ENCODE measurements at regions not wholly inside any gene's neighbourhood (a gene's known extent, or its start where the extent isn't known, plus 50 kb on each side); places are given as distances from the start of the nearest gene placed in this dataset.

- in situ Hi-C loops (cut with HindIII; ENCODE audit: low pct_ligation_motif_present, low pct_unique_long_range_greater_than_20kb, low sequenced_read_pairs), result no loop called here
- no peak for DNase-seq
Observed at GRCh38 chr1:212186427-212187207, 98.6 kb upstream of the PPP2R5A start.

GRCh38 chr1:212188599-212189351, 96.4 kb upstream of the PPP2R5A start:
- DNase-seq, result no peak
- in situ Hi-C loops (cut with HindIII; ENCODE audit: low pct_ligation_motif_present, low pct_unique_long_range_greater_than_20kb, low sequenced_read_pairs), result no loop called here

DNA sequence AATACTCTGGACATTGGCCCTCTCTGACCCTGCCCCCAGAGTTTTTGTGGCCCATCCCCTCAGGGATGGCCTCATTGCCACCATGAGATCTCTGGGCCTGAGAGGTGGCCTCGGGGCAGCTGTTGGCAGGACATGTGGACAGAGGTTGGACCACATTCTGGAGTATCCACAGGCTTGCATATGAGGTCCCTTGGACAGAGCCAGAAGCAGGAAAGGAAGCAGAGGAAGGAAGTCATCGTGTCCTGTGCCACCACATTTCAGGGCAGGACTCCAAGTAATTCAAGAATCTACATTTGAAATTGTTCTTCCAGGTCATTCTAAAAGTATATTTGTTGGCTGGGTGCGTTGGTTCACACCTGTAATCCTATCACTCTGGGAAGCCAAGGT, 95.9 kb upstream of the PPP2R5A start:
- in situ Hi-C loops (cut with HindIII; ENCODE audit: low pct_ligation_motif_present, low pct_unique_long_range_greater_than_20kb, low sequenced_read_pairs), result no loop called here
- no peak for DNase-seq

DNA sequence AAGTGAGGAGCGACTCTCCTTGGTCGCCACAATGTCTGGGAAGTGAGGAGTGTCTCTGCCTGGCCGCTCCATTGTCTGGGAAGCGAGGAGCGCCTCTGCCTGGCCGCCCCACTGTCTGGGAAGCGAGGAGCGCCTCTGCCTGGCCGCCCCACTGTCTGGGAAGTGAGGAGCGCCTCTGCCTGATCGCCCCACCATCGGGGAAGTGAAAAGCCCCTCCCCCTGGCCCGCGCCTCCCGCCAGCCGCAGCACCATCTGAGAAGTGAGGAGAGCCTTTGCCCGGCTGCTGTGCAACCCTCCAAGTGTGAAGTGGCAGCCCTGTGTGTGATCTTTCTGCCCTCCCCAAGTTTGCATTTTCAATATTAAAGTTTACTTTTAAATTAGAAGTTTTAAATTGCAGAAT, 95.0 kb upstream of the PPP2R5A start:
- in situ Hi-C loops (cut with HindIII; ENCODE audit: low pct_ligation_motif_present, low pct_unique_long_range_greater_than_20kb, low sequenced_read_pairs), result no loop called here

GRCh38 chr1:212192261-212192998, 92.8 kb upstream of the PPP2R5A start:
- DNase-seq, result no peak
- in situ Hi-C loops (cut with HindIII; ENCODE audit: low pct_ligation_motif_present, low pct_unique_long_range_greater_than_20kb, low sequenced_read_pairs), result no loop called here

More for the DNA sequence above, 95.0 kb upstream of the PPP2R5A start:
- no peak for DNase-seq

DNA sequence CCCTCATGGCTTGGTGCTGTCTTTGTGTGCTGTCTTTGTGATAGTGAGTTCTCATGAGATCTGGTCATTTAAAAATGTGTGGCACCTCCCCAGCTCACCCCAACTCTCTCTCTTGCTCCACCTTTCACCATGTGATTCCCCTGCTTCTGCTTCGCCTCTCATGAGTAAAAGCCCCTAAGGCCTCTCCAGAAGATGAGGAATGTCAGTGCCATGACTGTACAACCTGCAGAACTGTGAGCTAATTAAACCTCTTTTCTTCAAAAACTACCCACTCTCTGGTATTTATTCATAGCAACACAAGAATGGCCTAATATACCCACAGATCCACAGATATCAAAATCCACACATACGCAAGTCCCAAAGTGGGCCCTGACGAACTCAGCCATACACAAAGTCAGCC, 88.9 kb upstream of the PPP2R5A start:
- no peak for DNase-seq
- in situ Hi-C loops (cut with HindIII; ENCODE audit: low pct_ligation_motif_present, low pct_unique_long_range_greater_than_20kb, low sequenced_read_pairs), result no loop called here

- DNase-seq, result no peak
Observed at GRCh38 chr1:212201461-212201860, 83.7 kb upstream of the PPP2R5A start.

GRCh38 chr1:212203630-212204029, 81.6 kb upstream of the PPP2R5A start:
- no peak for DNase-seq
- in situ Hi-C loops (cut with HindIII; ENCODE audit: low pct_ligation_motif_present, low pct_unique_long_range_greater_than_20kb, low sequenced_read_pairs), result no loop called here

More at GRCh38 chr1:212201461-212201860, 83.7 kb upstream of the PPP2R5A start:
- in situ Hi-C loops (cut with HindIII; ENCODE audit: low pct_ligation_motif_present, low pct_unique_long_range_greater_than_20kb, low sequenced_read_pairs), result no loop called here

GRCh38 chr1:212205006-212205405, 80.2 kb upstream of the PPP2R5A start:
- no peak for DNase-seq
- in situ Hi-C loops (cut with HindIII; ENCODE audit: low pct_ligation_motif_present, low pct_unique_long_range_greater_than_20kb, low sequenced_read_pairs), result no loop called here

GRCh38 chr1:212205843-212206242, 79.4 kb upstream of the PPP2R5A start:
- DNase-seq, result no peak
- in situ Hi-C loops (cut with HindIII; ENCODE audit: low pct_ligation_motif_present, low pct_unique_long_range_greater_than_20kb, low sequenced_read_pairs), result no loop called here

- in situ Hi-C loops (cut with HindIII; ENCODE audit: low pct_ligation_motif_present, low pct_unique_long_range_greater_than_20kb, low sequenced_read_pairs), result no loop called here
- DNase-seq, result no peak
Observed at GRCh38 chr1:212207118-212207517, 78.1 kb upstream of the PPP2R5A start.

DNA sequence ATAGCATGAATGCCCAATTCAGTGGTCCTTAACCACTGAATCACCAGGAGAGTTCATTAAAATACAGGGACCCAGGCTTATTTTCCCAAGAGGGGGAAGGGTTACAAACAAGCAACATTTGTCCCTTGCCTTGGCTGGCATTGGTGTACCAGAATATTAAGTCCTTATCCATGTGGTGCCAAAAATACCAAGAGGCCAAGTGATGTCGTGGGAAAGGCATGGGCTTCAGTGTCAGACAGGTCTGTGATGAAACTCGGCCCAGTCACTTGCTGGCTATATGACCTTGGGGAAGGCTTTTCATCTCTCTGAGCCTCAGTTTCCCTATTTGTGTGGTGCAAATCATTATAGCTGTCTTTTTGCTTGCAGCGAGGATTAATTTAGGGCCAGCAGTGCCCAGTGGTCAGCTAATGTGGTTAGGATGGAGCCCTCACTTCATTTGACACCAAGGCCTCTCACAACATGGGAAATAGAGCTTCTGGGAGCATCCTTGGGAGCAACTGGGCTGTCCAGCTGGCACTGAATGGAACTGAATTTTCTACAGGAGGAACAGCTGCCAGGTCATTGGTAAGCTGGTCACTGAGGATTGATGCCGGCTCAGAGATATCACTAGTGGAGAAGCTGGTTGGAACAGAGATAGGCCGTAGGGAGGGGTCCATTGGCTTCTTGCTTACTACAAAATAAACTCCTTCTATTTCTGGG, 77.2 kb upstream of the PPP2R5A start:
- in situ Hi-C loops (cut with HindIII; ENCODE audit: low pct_ligation_motif_present, low pct_unique_long_range_greater_than_20kb, low sequenced_read_pairs), result no loop called here

GRCh38 chr1:212208978-212209644, 76.1 kb upstream of the PPP2R5A start:
- in situ Hi-C loops (cut with HindIII; ENCODE audit: low pct_ligation_motif_present, low pct_unique_long_range_greater_than_20kb, low sequenced_read_pairs), result no loop called here
- DNase-seq, result no peak

More for the DNA sequence above, 77.2 kb upstream of the PPP2R5A start:
- DNase-seq, result no peak

GRCh38 chr1:212211371-212211770, 73.8 kb upstream of the PPP2R5A start:
- in situ Hi-C loops (cut with HindIII; ENCODE audit: low pct_ligation_motif_present, low pct_unique_long_range_greater_than_20kb, low sequenced_read_pairs), result no loop called here
- no peak for DNase-seq

DNA sequence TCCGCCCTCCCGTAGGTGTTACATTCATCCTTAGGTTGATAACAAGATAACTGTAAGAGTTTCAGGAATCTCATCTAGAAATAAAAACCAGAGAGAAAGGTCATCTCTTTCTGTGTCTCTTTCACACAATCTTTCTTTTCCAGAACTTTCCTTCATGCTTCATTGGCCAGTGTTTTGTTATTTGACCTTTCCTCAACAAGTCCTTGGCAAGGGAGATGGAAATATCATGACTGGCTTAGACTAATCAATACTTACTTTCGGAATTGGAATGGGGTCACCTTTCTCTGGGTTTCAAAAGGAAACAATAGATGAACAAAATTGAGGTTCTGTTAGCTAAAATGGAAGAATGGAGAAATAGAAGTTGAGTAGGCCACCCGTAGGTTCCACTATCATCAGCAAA, 72.9 kb upstream of the PPP2R5A start:
- no peak for DNase-seq
- in situ Hi-C loops (cut with HindIII; ENCODE audit: low pct_ligation_motif_present, low pct_unique_long_range_greater_than_20kb, low sequenced_read_pairs), result no loop called here

- in situ Hi-C loops (cut with HindIII; ENCODE audit: low pct_ligation_motif_present, low pct_unique_long_range_greater_than_20kb, low sequenced_read_pairs), result no loop called here
- DNase-seq, result no peak
Observed at GRCh38 chr1:212212906-212213305, 72.3 kb upstream of the PPP2R5A start.

DNA sequence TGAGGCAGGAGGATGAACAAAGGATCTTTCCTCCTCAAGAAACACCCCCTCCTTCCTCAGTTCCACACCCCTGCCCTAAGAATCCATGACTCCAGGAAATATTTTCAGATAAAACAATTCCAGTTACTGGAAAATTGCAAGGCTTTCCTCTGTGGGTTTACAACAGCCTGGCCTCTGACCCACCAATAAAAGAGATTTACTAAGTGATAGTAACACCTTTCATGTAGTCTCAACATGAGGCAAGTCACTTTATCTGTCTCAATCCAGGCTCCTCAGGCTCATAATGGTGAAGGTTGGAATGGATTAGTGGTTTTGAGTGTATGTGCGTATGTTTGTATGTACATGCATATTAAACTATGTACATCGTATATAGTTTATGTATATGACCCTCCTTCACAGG, 71.4 kb upstream of the PPP2R5A start:
- no peak for DNase-seq
- in situ Hi-C loops (cut with HindIII; ENCODE audit: low pct_ligation_motif_present, low pct_unique_long_range_greater_than_20kb, low sequenced_read_pairs), result no loop called here

DNA sequence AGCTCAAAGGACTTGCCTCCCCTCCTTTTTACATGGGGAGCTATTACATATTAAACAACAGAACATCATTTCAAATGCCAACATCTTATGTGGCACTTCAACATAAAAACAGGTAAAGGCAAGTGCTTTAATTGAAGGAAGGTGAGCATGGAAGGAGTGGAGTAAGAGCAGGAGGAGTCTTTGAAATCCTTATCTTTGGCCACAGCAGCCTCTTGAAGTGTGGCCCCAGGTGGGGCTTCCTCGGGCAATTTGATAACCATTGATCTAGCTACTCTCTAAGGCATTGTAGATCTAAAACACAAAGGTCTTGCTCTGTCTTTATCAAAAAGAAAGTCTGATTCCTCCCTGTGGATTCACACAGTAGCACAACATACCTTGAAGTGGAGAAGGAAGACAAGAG, 70.9 kb upstream of the PPP2R5A start:
- in situ Hi-C loops (cut with HindIII; ENCODE audit: low pct_ligation_motif_present, low pct_unique_long_range_greater_than_20kb, low sequenced_read_pairs), result no loop called here
- no peak for DNase-seq

Data from ACHN (cell line).